Right atrium auricular region (tissue), 2 donors: ENCODE measurements at regions not wholly inside any gene's neighbourhood (a gene's known extent, or its start where the extent isn't known, plus 50 kb on each side); places are given as distances from the start of the nearest gene placed in this dataset.

Experiments used
- DNase-seq: peaks from one replicate; pipeline ENCODE4 v3.0.0-alpha.2; 2019; ENCODE audit warnings: low spot score
- H3K27ac ChIP-seq, 2 donors: fragments of 200-600 bp; sonication (generic); 1 replicate in 1 of 2; 2 replicates in 1 of 2; pipeline ENCODE4 v1.5.1; 2016 to 2019
- H3K27me3 ChIP-seq, 2 donors: fragments of 200-600 bp; sonication (generic); one replicate each; pipeline versions ENCODE4 v1.5.1 to v1.6.0; 2017 to 2019
- H3K36me3 ChIP-seq: fragments of 200-600 bp; sonication (generic); one replicate; pipeline ENCODE4 v1.5.1; 2016
- H3K4me1 ChIP-seq, 2 donors: fragments of 200-600 bp; sonication (generic); one replicate each; pipeline versions ENCODE4 v1.5.1 to v1.6.0; 2017 to 2019
- H3K4me3 ChIP-seq, 2 donors: fragments of 200-600 bp; sonication (generic); 1 replicate in 1 of 2; 2 replicates in 1 of 2; pipeline ENCODE4 v1.5.1; 2017 to 2019; ENCODE audit warnings: mild to moderate bottlenecking in 1 of 2, moderate library complexity in 1 of 2
- H3K9me3 ChIP-seq, 2 donors: fragments of 200-600 bp; sonication (generic); one replicate each; pipeline ENCODE4 v1.5.1; 2019
- CTCF ChIP-seq, 2 donors: fragments of 200-600 bp; sonication (generic); IDR thresholded peaks; one replicate each; pipeline ENCODE4 v1.5.1; 2019; ENCODE audit warnings: antibody characterized with exemption in 2 of 2

GRCh38 chr18:37662099-37662498, 96.5 kb upstream of the CELF4 start:
- H3K9me3 ChIP-seq, result no peaks in the 10 kb centered on the region
- no peak for TF ChIP-seq CTCF (IDR thresholded peaks at IDR 0.05)
- no peak for DNase-seq
- H3K36me3 ChIP-seq, result no peaks in the 10 kb centered on the region
- no peaks in the 10 kb centered on the region for H3K27me3 ChIP-seq
- no peak overlapping the region for H3K4me3 ChIP-seq
- no peak overlapping the region for H3K27ac ChIP-seq
- no peaks in the 10 kb centered on the region for H3K4me1 ChIP-seq

GRCh38 chr18:37661478-37661877, 95.9 kb upstream of the CELF4 start:
- no peak for TF ChIP-seq CTCF (IDR thresholded peaks at IDR 0.05)
- H3K36me3 ChIP-seq, result no peaks in the 10 kb centered on the region
- no peaks in the 10 kb centered on the region for H3K9me3 ChIP-seq
- no peak overlapping the region for H3K27ac ChIP-seq
- H3K4me1 ChIP-seq, result no peaks in the 10 kb centered on the region
- no peaks in the 10 kb centered on the region for H3K27me3 ChIP-seq
- H3K4me3 ChIP-seq, result no peak overlapping the region
- DNase-seq, result no peak

GRCh38 chr18:37661061-37661460, 95.5 kb upstream of the CELF4 start:
- no peaks in the 10 kb centered on the region for H3K9me3 ChIP-seq
- no peak for DNase-seq
- no peak overlapping the region for H3K27ac ChIP-seq
- H3K27me3 ChIP-seq, result no peaks in the 10 kb centered on the region
- H3K4me1 ChIP-seq, result no peaks in the 10 kb centered on the region
- no peak overlapping the region for H3K4me3 ChIP-seq
- no peak for TF ChIP-seq CTCF (IDR thresholded peaks at IDR 0.05)
- H3K36me3 ChIP-seq, result no peaks in the 10 kb centered on the region

GRCh38 chr18:37660658-37661057, 95.1 kb upstream of the CELF4 start:
- Histone ChIP-seq H3K36me3 (no peaks in the 10 kb centered on the region), H3K27me3 (no peaks in the 10 kb centered on the region), H3K4me3 (no peak overlapping the region), H3K27ac (no peak overlapping the region), H3K4me1 (no peaks in the 10 kb centered on the region), H3K9me3 (no peaks in the 10 kb centered on the region)
- no peak for TF ChIP-seq CTCF (IDR thresholded peaks at IDR 0.05)
- no peak for DNase-seq

- Histone ChIP-seq H3K27me3 (no peaks in the 10 kb centered on the region), H3K9me3 (no peaks in the 10 kb centered on the region), H3K27ac (no peak overlapping the region), H3K4me1 (no peaks in the 10 kb centered on the region), H3K36me3 (no peaks in the 10 kb centered on the region), H3K4me3 (no peak overlapping the region)
- TF ChIP-seq CTCF (IDR thresholded peaks at IDR 0.05), result no peak
- DNase-seq, result no peak
Observed at GRCh38 chr18:37659906-37660305, 94.3 kb upstream of the CELF4 start.

- no peaks in the 10 kb centered on the region for H3K4me1 ChIP-seq
- no peak for TF ChIP-seq CTCF (IDR thresholded peaks at IDR 0.05)
- H3K27ac ChIP-seq, result no peak overlapping the region
- H3K4me3 ChIP-seq, result no peak overlapping the region
- H3K36me3 ChIP-seq, result no peaks in the 10 kb centered on the region
- H3K9me3 ChIP-seq, result no peaks in the 10 kb centered on the region
- no peaks in the 10 kb centered on the region for H3K27me3 ChIP-seq
- DNase-seq, result no peak
Observed at GRCh38 chr18:37658894-37659293, 93.3 kb upstream of the CELF4 start.
